RKO (cell line): ENCODE measurements at regions not wholly inside any gene's neighbourhood (a gene's known extent, or its start where the extent isn't known, plus 50 kb on each side); places are given as distances from the start of the nearest gene placed in this dataset.
A peak's percentile ranks its signal among the peaks of the same experiment; 100 is the strongest.
"Not testable (repeated sequence)": the region's sequence is repeated elsewhere in the genome, so short reads cannot be mapped to it uniquely, and the experiment has no call there.

Experiments
- DNase-seq: peaks from one replicate; pipeline ENCODE4 v3.0.0-alpha.2; 2016; ENCODE audit warnings: low spot score

DNA sequence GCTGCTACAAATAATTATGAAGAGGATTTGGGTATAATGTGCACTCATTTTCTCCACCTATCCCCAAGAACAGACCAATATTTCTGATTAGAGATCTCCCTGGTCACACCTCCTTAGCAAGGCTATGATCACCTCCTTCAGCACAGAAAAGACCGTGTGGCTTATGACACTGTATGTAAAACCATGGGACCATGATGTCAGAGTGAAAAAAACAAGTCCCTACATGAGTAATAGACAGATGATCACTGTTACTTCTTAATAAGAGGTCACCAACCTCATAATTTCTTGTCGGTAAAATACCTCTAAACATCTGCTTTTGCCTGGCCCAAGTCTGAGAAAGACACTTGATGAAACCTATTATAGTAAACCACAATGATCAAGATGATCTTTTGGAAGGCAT lies 330.6 kb upstream of the F9 start:
- DNase-seq: no peak

DNA sequence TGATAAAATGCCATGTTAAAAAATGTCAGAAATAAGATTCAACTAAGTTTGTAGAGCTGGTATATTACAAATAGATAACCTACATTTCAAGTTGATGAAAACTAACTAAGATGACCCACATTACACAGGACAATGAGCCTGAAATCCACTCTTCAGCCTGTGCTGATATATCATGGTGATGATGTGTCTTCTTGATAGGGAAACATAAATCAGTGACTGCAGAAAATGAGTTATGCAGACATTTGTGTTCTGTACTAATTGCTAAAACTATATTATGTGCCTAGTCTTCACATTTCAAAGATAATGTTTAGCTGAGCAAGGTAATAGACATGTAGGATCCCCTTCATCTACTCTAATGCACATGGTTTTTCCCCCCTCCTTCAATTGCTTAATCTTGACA lies 331.6 kb upstream of the F9 start:
- no peak for DNase-seq

DNA sequence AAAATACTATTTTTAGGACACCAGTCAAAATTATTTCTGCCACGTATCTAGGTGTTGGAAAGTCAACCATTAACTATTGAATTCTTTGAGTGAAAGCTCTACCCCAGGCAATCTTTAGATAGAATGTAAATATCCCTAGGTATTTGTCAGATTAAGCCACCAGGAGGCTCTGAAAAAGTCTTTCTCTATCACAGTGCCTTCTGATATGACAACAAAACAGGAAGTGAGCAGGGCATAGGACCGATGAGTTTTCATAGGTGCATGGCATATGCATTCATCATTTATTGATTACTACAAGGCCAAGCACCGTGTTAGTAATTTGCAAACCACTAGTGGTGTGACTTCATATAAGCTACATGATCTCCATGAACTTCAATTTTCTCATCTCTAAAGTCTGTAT lies 333.6 kb upstream of the F9 start:
- DNase-seq: no peak

DNA sequence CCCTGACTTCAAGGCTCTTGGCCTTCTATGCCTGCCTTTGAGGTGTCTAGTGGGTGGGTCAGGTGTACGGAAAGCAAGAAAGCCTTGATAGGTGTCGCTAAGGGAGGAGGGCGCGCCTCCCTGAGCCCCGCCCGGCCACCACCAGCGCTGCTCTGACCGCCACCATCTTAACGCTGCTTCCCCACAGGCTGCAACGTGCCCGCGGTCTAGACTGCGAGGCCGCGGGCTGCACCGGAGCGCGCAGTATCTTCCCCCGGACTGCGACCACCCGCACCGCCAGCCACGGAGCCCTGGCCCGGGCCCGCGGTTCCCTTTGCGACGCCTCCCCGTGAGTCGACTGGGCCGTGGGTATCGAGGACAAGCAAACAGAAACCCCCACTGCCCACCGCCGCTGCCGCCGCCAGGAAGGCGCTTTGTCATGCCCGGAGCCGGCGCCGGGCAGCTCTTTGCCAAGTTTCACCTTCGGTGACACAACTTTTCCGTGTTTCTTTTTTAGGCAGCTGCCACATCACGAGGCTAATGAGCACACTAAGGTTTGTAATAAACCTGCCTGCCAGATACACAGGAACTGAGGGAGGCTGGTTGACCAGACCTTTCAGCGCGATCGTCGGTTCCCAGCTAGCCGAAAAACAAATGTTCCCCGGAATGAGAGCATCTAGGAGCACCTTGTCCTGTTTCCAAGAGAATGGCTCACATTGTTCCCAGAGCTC lies 335.8 kb upstream of the F9 start:
- no peak for DNase-seq

DNA sequence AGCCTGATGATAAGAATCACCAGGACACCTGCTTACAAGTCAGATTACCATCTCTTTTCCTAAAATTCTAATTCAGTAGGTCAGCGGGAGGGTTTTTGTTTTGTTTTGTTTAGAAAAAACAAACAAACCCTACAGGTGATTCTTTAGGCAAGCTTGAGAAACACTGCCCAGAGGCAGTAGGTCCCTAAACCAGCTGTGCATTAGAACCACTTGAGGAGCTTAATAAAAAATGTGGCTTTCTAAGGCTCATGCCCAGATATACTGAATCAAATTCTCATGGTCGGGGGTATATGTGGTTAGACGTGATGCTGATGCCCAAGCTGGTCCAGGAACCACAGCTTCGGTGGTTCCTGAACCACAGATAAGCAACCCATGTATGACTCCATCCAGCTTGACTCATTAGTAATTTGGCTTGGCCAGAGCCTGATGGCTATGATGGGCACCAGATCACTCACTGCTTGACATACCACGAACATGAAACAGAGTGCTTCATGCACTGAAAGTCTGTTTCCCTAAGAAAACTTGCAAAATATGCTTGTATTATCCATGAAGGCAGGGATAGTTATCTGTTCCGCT lies 338.1 kb upstream of the F9 start:
- DNase-seq: no peak

DNA sequence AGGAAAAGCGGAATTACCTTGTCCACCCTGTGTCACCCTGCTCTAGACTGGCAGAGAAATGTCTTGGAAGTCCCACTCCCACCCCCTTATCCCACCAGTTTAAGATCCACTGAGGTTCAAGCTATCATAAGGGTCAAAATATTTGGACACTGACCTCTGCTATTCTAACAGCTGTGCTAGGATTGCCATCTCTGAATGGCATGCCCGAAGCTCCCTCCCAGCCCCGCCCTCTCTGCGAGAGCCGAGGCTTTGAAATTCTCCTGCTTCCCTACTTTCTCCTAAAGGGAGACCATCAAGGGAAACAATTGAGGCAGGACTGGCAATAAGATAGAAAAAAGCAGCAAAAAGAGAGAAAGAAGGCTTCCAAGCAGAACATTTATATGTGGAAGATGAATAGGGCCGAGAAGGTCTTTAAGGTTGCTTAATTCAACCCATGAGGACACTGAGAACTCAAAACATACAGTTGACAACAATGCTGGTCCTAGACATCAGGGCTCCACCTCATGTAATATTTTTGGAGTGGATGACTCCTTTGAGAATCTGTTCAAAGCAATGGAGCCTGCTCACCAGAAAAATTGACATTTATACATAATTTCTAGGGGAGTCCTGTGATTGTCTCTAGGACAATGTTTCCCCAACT lies 338.7 kb upstream of the F9 start:
- no peak for DNase-seq

DNA sequence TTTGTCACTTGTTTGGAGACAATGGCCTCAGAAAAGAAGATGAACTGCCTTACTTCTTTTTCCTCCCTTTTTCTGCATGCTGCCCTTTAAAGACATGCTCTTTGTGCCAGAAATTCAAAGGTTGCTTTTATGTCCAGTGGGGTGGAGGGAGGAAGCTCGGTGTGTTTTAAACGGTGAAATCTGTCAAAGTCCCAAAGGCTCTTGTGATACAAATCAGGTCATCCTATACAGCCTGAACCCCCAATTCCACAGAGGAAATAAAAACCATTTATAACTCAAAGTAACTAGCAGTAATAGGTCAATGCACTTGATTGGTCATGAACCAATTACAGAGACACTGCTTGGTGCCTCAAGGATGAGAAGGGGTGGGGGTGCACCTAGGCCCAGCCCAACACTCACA lies 339.3 kb upstream of the F9 start:
- no peak for DNase-seq

DNA sequence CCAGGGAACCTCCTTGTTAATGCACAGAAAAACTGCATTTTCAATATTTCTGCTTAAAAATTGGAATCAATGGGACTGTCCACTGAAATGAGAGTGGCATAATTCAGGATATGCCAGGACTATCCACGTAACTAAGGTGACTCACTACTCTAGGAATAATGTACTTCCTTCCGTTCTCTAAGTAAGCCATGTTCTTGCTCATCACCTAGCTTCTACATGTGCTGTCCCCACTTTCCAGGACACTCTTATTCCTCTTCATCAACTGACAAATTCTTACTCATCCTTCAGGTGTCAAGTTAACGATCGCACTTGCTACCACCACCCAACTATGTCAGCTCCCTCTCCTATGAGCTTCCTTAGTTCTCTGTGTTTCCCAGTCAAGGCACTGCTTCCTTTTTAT lies 342.8 kb upstream of the F9 start:
- DNase-seq: peak; percentile 9

DNA sequence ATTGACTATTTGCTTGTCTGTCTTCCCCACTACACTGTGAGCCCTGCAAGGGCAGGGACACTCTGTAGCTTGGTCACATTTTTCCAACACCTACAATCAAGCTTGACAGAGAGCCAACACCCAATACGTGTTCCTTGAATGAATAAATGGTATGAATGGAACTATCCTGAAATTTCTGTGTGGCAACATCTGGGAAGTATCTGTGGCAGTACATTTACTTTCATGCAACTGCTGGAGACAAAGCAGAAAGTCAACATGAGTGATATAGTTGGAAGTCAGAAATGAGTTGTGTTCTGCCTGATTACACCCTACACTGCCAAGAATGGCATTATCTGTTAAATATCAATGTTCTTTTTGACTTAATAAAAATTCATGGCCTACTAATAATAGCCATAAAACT lies 343.5 kb upstream of the F9 start:
- DNase-seq: no peak

DNA sequence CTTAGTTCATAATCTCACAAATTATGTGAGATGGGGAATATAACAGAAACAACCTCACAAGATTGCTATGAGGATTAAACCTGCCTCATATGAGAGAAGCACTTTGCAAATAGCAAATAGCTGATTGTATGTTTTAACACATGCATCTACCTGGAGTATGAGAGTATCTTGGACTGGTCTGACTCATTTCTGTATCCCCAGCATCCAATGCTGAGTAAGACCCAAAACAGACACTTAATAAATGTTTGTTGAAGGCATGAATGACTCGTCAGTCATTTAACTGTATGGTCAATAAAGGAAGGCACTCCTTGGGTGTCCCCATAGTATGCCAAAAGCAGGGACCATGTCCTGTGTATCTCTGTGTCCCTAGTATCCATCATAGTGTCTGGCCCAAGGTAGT lies 350.9 kb upstream of the F9 start:
- DNase-seq: no peak

DNA sequence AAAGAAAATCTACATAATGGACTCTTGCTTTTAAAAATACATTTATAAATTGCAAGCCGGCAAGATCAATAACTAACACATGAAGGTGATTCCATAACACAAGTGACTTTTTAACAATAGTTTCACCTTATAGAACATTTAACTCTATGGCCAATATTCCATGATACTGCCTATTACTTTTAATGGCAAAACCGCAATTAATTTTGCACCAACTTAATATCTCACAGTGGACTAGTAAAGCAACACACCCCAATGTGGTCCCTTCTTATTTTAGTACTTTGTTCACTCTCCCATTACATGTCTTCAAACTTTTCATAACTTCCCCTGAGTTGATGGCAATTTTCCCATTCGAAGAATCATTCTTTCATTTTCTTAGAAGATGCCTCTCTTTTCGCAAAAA lies 351.6 kb upstream of the F9 start:
- DNase-seq: no peak

DNA sequence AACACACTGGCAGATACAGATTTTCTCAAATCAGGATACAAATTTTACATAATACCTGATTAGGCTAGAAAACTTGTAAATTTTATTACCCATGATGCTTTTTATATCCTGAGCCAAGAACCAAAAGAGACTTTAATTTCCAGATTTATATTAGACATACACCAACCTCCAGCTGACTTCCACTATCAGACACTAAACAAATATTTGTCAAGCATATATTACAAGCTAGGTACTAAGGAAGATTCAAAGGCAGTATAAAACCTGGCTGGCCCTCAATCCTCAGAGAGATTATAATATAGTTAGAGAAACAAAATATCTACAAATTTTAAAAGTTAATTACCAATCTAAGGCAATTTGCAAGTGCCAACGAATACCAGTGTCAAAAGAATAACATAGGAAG lies 357.8 kb upstream of the F9 start:
- no peak for DNase-seq

DNA sequence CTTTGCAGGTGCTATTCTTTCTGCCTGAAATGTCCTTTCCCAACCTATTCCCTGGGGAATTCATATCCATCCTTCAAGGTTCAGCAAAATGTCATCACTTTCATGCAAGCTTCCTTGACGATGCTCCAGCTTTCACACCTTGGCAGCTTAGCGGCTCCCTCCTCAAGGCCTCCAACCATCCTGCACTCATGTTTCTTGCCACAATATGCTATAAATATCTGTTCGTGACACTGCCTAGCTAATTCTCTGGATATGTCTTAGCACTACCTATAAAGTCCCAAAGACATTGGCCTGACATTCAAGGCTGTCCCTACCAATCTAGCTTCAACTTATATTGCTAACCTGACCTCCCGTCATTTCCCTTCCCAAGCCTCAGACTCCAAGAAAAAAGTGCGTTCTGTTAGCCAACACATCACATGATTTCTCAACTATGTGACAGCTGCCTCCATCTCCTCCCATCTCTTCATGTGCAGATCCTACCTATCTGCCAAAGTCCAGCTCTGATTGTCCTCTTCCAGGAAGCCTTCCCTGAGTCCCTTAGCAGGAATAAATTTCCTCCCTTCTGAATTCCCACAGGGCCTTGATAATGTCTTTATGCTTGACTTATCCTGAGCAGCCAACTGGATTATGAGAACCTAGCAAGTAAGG lies 359.9 kb upstream of the F9 start:
- no peak for DNase-seq

DNA sequence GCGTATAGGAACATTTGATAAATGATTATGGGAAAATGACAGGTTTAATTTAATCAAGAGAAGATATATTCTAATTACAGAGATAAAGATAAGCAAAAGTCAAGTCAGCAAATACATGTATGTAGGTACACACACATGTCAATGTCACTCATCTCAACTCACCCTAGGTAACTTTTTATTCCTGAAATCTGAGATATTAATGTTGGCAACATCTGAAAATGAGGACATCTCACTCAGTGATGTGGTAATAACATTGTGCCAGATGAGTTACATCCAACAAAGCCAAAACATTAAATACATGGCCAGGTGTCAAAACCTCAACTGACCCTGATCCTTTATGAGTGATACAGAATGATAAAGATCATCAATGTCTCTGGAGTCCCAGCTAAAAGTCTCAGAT lies 363.3 kb upstream of the F9 start:
- DNase-seq: no peak

DNA sequence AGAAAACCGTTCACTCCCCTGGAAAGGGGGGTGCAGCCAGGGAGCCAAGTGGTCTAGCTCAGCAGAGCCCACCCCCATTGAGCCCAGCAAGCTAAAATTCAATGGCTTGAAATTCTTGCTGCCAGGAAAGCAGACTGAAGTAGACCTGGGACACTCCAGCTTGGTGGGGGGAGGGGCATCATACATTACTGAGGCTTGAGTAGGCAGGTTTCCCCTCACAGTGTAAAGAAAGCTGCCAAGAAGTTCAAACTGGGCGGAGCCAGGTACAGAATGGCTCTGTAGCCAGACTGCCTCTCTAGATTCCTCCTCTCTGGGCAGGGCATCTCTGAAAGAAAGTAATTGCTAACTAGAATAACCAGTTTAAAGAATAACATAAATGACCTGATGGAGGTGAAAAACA lies 372.3 kb upstream of the F9 start:
- DNase-seq: no peak

DNA sequence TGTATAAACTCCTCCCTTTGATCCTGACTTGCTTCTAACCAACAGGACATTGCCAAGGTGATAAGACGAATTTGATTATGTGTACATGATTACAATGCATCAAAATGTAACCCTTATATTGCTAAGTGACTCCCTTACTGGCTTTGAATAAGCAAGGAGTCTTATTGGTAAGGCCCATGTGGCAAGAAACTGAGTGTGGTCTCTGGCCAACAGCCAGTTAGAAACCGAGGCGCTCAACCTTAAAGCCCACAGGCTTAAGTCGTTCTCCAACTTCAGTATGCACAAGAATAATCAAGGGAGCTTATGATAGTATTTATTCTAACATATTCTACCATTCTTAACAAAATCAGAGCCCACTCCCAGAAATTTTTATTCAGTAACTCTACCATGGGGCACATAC lies 374.2 kb upstream of the F9 start:
- DNase-seq: no peak

DNA sequence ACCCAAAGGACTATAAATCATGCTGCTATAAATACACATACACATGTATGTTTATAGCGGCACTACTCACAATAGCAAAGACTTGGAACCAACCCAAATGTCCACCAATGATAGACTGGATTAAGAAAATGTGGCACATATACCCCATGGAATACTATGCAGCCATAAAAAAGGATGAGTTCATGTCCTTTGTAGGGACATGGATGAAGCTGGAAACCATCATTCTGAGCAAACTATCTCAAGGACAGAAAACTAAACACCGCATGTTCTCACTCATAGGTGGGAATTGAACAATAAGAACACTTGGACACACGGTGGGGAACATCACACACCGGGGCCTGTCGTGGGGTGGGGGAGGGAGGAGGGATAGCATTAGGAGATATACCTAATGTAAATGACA lies 383.9 kb upstream of the F9 start:
- not testable (repeated sequence) for DNase-seq

DNA sequence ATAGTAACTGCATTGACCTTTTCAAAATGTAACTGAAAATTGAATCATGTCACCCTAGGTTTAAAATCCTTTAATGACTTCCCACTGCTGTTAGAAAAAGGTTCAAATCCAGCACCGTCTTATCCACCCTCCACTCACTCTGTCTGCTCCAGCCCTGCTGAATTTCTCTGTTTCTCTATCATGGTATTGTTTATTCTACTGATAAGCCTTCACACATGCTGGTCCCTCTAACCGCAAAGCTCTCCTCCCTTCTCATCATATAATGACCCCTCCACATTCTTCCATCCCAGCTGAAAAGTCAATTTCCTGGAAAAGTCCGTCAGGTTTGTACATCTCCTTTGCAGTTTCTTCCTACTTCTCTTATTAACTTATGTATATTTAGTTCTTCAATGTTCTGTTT lies 389.2 kb upstream of the F9 start:
- no peak for DNase-seq

DNA sequence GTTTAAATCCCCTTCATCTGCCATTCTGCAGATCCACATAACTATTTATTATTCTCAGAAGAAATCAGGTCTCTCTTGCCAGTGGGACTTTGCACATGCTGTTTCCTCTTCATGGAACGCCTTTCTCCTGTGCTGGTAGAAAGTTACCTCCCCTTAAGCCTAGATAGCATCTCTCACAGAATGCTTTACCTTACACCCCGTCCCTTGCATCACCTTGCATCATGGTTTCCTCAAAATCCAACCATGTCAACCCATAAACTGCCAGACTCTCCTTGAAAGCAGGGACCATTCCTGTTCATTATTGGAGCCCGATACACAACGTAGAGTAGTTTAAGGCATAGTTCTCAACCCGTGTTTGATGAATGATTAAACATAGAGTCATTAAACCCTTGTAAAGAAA lies 396.2 kb upstream of the F9 start:
- no peak for DNase-seq

DNA sequence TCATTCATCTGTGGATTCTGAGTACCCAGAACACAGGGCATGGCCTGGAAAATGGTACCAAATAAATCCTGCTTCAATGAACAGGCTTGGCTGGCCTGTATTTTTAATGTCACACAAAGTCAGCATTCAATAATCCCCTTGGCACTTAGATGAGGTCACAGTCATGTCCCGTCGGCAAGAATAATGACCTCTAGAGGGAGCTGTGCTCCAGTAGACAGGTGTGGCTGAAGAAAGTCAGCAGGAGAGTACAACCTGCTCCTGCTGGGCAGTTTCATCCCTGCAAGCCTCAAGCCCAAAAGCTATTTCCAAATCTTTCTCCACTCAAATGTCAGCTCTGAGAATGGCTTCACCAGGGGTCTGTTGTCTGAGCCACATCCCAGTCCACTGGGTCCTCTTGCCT lies 404.0 kb upstream of the F9 start:
- DNase-seq: peak; percentile 8

DNA sequence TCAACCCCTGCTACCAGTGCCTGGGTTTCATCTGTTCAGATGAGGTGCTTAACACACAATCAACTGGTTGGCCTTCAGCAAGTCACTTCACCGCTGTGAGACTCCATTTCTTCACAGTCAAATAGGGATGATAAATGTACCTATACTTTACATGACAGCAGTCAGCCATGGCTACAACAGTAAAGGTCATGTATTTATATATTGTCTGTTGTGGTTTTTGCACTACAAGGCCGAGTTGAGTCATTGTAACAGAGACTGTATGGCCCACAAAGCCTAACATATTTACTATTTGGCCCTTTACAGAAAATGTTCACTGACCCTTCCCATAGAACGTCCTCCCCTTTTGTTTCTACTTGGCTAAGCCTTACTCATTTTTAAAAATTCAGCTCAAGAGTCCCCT lies 404.6 kb upstream of the F9 start:
- DNase-seq: no peak

DNA sequence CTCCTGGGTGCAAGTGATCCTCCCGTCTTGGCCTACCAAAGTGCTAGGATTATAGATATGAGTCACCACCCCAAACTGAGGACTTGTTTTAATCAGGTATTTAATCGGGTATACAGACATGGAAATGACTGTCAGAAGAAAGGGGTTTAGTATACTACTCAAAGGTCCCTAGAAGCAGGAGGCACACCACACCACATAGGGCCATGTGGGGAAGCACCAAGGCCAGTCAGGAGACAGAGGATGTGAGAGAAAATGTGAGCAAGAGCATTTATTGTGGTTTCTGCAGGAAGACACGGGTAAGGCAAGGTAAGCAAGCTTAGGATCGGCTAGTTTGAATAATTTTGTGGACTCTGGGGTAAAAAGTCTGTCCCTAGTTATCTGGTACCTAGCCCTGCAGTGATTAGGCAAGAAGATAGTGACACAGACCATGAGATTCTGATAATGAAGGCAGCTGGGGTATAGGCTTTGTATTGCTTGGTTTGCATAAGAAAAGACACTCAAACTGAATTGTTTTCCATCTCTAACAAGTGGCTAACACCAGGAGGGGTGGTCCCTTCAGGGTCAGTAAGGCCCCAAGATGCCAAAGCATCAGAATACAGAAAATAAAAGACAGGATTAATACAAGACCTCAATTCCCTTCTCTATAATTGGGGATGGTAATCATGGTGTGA lies 408.8 kb upstream of the F9 start:
- DNase-seq: no peak

DNA sequence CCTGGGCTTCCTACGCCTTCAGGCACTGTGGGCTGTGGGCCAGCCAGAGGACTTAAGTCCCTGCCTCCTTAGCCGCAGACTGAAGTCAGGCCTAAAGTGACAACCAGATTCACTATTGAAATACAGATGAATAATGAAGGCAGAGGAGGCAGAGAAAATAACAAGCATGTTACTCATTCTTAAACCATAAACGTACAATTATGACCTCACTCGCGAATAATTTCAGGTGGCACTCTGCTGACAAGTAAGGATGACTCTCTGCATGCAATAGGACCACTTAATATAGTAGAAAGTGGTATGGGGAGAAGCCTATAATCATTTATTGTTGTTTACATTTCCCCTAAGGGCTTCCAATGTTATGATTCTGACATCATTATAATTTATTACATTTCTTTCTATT lies 409.2 kb upstream of the FGF13 start:
- no peak for DNase-seq
